SK-N-SH (cell line): ENCODE measurements at regions not wholly inside any gene's neighbourhood (a gene's known extent, or its start where the extent isn't known, plus 50 kb on each side); places are given as distances from the start of the nearest gene placed in this dataset.

ENCODE experiments used
- CTCF ChIA-PET: fragments of 300-600, 350-600 bp; formaldehyde crosslinking; extraction: SDS; loops from one replicate; lab custom pipeline; 2021; lab: Yijun Ruan, JAX
- POLR2A ChIA-PET: fragments of 350-600 bp; sonication (Branson Sonifier 250); formaldehyde crosslinking; extraction: SDS; loops from one replicate; lab custom pipeline; 2020; ENCODE audit warnings: antibody characterized with exemption, inconsistent platforms; lab: Yijun Ruan, JAX
- DNase-seq: peaks from one replicate; pipeline ENCODE4 v3.0.0; 2012
- H2AFZ ChIP-seq: fragments of 200-600 bp; sonication (generic); 2 replicates; pipeline ENCODE4 v1.8.1; 2016; ENCODE audit warnings: antibody characterized with exemption, mild to moderate bottlenecking, low read depth
- H3F3A ChIP-seq: fragments of 200-600 bp; sonication (generic); replicated peaks from 2 replicates; pipeline ENCODE3; 2016; ENCODE audit warnings: antibody characterized with exemption, mild to moderate bottlenecking; ENCODE audit not compliant: insufficient read depth
- H3K27ac ChIP-seq, 2 experiments: fragments of 200-500 bp in 1 of 2; fragments of 200-600 bp in 1 of 2; sonication (Bioruptor generic) in 1 of 2; sonication (generic), shearing (Covaris generic) in 1 of 2; 2 replicates each; pipeline versions ENCODE4 v1.5.1 to v1.6.1; 2014 to 2016; ENCODE audit warnings: low read depth in 2 of 2, inconsistent platforms in 1 of 2, low read length in 1 of 2, mild to moderate bottlenecking in 1 of 2, mixed read lengths in 1 of 2
- H3K27me3 ChIP-seq: fragments of 200-600 bp; sonication (generic), shearing (Covaris generic); 2 replicates; pipeline ENCODE4 v1.6.1; 2016; ENCODE audit warnings: mixed run types; ENCODE audit not compliant: insufficient read depth
- H3K36me3 ChIP-seq, 2 experiments: fragments of 200-500 bp in 1 of 2; fragments of 200-600 bp in 1 of 2; sonication (Bioruptor generic) in 1 of 2; sonication (generic) in 1 of 2; replicated peaks in 1 of 2; 2 replicates each; pipeline versions ENCODE3 to v1.5.1; 2014 to 2016; ENCODE audit warnings: low read length in 1 of 2, mild to moderate bottlenecking in 1 of 2; ENCODE audit not compliant: insufficient read depth in 2 of 2, control insufficient read depth in 1 of 2
- H3K4me1 ChIP-seq, 2 experiments: fragments of 200-500 bp in 1 of 2; fragments of 200-600 bp in 1 of 2; sonication (Bioruptor generic) in 1 of 2; sonication (generic), shearing (Covaris generic) in 1 of 2; 2 replicates each; pipeline versions ENCODE4 v1.5.1 to v1.6.1; 2014 to 2016; ENCODE audit warnings: low read depth in 1 of 2, low read length in 1 of 2, mixed run types in 1 of 2; ENCODE audit not compliant: insufficient read depth in 2 of 2, control insufficient read depth in 1 of 2
- H3K4me2 ChIP-seq: fragments of 200-600 bp; sonication (generic), shearing (Covaris generic); 2 replicates; pipeline ENCODE4 v1.6.1; 2017; ENCODE audit warnings: mixed run types
- H3K4me3 ChIP-seq, 2 experiments: fragments of 200-500 bp in 1 of 2; fragments of 200-600 bp in 1 of 2; sonication (Bioruptor generic) in 1 of 2; sonication (generic), shearing (Covaris generic) in 1 of 2; 2 replicates each; pipeline versions ENCODE4 v1.5.1 to v1.8.1; 2014 to 2016; ENCODE audit warnings: low read depth in 2 of 2, inconsistent platforms in 1 of 2, low read length in 1 of 2, mild to moderate bottlenecking in 1 of 2, mixed read lengths in 1 of 2, moderate library complexity in 1 of 2
- H3K79me2 ChIP-seq: fragments of 200-600 bp; sonication (generic); 2 replicates; pipeline ENCODE4 v1.8.1; 2017; ENCODE audit warnings: mild to moderate bottlenecking; ENCODE audit not compliant: insufficient read depth
- H3K9ac ChIP-seq: fragments of 200-600 bp; sonication (generic); 2 replicates; pipeline ENCODE4 v1.6.1; 2017; ENCODE audit warnings: mixed run types
- H3K9me2 ChIP-seq: fragments of 200-600 bp; sonication (generic); 2 replicates; pipeline ENCODE4 v1.6.1; 2017; ENCODE audit warnings: mixed run types
- H3K9me3 ChIP-seq: fragments of 200-600 bp; sonication (generic); 2 replicates; pipeline ENCODE4 v1.6.1; 2017; ENCODE audit warnings: mixed run types, mild to moderate bottlenecking, moderate library complexity
- H4K20me1 ChIP-seq: fragments of 200-600 bp; sonication (generic); 2 replicates; pipeline ENCODE4 v1.6.1; 2017; ENCODE audit warnings: mild to moderate bottlenecking, mixed run types; ENCODE audit not compliant: insufficient read depth
- CHD2 ChIP-seq: fragments of 150-350 bp; IDR thresholded peaks from 2 replicates; pipeline ENCODE4 v1.6.1; 2018; ENCODE audit warnings: low read length; ENCODE audit not compliant: partially characterized antibody
- ELF1 ChIP-seq: IDR thresholded peaks from 2 replicates; pipeline ENCODE4 v1.4.0; 2012
- EP300 ChIP-seq, 2 experiments: IDR thresholded peaks; 2 replicates each; pipeline versions ENCODE4 v1.4.0 to v1.6.1; 2012; ENCODE audit warnings: borderline replicate concordance in 1 of 2, low read depth in 1 of 2, low read length in 1 of 2
- EZH2phosphoT487 ChIP-seq: fragments of 200-600 bp; sonication (generic); IDR thresholded peaks from 2 replicates; pipeline ENCODE4 v1.6.1; 2017; ENCODE audit warnings: low read depth, mixed run types, mild to moderate bottlenecking, antibody characterized with exemption, moderate library complexity, borderline replicate concordance
- FOSL2 ChIP-seq: IDR thresholded peaks from 2 replicates; pipeline ENCODE4 v1.4.0; 2012; ENCODE audit warnings: low read depth, mild to moderate bottlenecking, moderate library complexity, borderline replicate concordance
- FOXM1 ChIP-seq: IDR thresholded peaks from 2 replicates; pipeline ENCODE4 v1.4.0; 2012; ENCODE audit warnings: low read depth, mild to moderate bottlenecking
- GABPA ChIP-seq: IDR thresholded peaks from 2 replicates; pipeline ENCODE4 v1.4.0; 2012; ENCODE audit warnings: low read depth, mild to moderate bottlenecking
- GATA2 ChIP-seq: sonication (generic); formaldehyde crosslinking; IDR thresholded peaks from 2 replicates; pipeline ENCODE4 v1.5.0; 2020; ENCODE audit warnings: mild to moderate bottlenecking, missing genetic modification reagents
- IRF3 ChIP-seq: fragments of 150-350 bp; IDR thresholded peaks from 2 replicates; pipeline ENCODE4 v1.6.1; 2016; ENCODE audit warnings: mild to moderate bottlenecking, low read depth, low read length
- POLR2AphosphoS5 ChIP-seq: IDR thresholded peaks from 2 replicates; pipeline ENCODE4 v1.6.1; 2012; ENCODE audit warnings: low read depth, low read length
- RAD21 ChIP-seq: IDR thresholded peaks from 2 replicates; pipeline ENCODE4 v1.6.1; 2012; ENCODE audit warnings: mild to moderate bottlenecking, low read length
- RXRA ChIP-seq: IDR thresholded peaks from 2 replicates; pipeline ENCODE4 v1.4.0; 2012; ENCODE audit warnings: low read depth, mild to moderate bottlenecking, borderline replicate concordance
- SIN3A ChIP-seq: IDR thresholded peaks from 2 replicates; pipeline ENCODE4 v1.6.1; 2012; ENCODE audit warnings: low read depth, mild to moderate bottlenecking, low read length, moderate library complexity, borderline replicate concordance
- TAF1 ChIP-seq: IDR thresholded peaks from 2 replicates; pipeline ENCODE4 v1.6.1; 2012; ENCODE audit warnings: low read depth, mild to moderate bottlenecking, low read length, moderate library complexity, borderline replicate concordance
- TCF12 ChIP-seq: IDR thresholded peaks from 2 replicates; pipeline ENCODE4 v1.4.0; 2012
- TEAD4 ChIP-seq: IDR thresholded peaks from 2 replicates; pipeline ENCODE4 v1.4.0; 2012; ENCODE audit warnings: mild to moderate bottlenecking, borderline replicate concordance; ENCODE audit not compliant: insufficient read depth
- YY1 ChIP-seq: IDR thresholded peaks from 2 replicates; pipeline ENCODE4 v1.4.0; 2012; ENCODE audit warnings: low read depth, mild to moderate bottlenecking
- ZBTB33 ChIP-seq: IDR thresholded peaks from 2 replicates; pipeline ENCODE4 v1.4.0; 2012; ENCODE audit warnings: low read depth, borderline replicate concordance
- WGBS: methylation state at CpG from one replicate; pipeline ENCODE4 v1.1.6; 2017; ENCODE audit warnings: low lambda C conversion rate; 5-methylcytosine and 5-hydroxymethylcytosine counted together
- TF ChIP-seq, protein P1 (sequence below): IDR thresholded peaks from 2 replicates; pipeline ENCODE4; 2012
- TF ChIP-seq, protein P2 (sequence below): fragments of 150-350 bp; IDR thresholded peaks from 2 replicates; pipeline ENCODE4 v1.6.1; 2017; ENCODE audit warnings: antibody characterized with exemption, low read length, low read depth, borderline replicate concordance

GRCh38 chr1:91617285-91617765, 116.7 kb downstream of the CDC7 start:
- 16% methylated on average over 5 of the region's 5 CpGs for WGBS
- POLR2A ChIA-PET, result no interaction called here

More at GRCh38 chr1:91617285-91617765, 116.7 kb downstream of the CDC7 start:
- TF ChIP-seq TAF1 (no peak), TEAD4 (no peak), TCF12 (no peak), EZH2phosphoT487 (no peak), RAD21 (no peak), SIN3A (no peak), EP300 (IDR thresholded peaks at IDR 0.05; ENCODE audit: borderline replicate concordance in 1 of 2, low read depth in 1 of 2, low read length in 1 of 2) (no peak), FOXM1 (no peak), FOSL2 (no peak), IRF3 (no peak), CHD2 (no peak), GABPA (no peak), ZBTB33 (no peak), YY1 (no peak), POLR2AphosphoS5 (no peak), ELF1 (no peak), RXRA (no peak), GATA2 (CRISPR knock-in tag) (no peak)
- TF ChIP-seq, protein P1, sequence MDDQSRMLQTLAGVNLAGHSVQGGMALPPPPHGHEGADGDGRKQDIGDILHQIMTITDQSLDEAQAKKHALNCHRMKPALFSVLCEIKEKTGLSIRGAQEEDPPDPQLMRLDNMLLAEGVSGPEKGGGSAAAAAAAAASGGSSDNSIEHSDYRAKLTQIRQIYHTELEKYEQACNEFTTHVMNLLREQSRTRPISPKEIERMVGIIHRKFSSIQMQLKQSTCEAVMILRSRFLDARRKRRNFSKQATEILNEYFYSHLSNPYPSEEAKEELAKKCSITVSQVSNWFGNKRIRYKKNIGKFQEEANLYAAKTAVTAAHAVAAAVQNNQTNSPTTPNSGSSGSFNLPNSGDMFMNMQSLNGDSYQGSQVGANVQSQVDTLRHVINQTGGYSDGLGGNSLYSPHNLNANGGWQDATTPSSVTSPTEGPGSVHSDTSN, result no peak
- TF ChIP-seq, protein P2, sequence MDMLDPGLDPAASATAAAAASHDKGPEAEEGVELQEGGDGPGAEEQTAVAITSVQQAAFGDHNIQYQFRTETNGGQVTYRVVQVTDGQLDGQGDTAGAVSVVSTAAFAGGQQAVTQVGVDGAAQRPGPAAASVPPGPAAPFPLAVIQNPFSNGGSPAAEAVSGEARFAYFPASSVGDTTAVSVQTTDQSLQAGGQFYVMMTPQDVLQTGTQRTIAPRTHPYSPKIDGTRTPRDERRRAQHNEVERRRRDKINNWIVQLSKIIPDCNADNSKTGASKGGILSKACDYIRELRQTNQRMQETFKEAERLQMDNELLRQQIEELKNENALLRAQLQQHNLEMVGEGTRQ, result no peak
- CTCF ChIA-PET, result no interaction called here
- Histone ChIP-seq H3K4me2 (no peak overlapping the region), H2AFZ (no peak overlapping the region), H3K79me2 (no peaks in the 10 kb centered on the region), H3K27me3 (peaks cover 48% of the 10 kb centered on the region; the same call in 1 of the 2 replicates), H3F3A (no peaks in the 10 kb centered on the region), H3K4me1 (no peaks in the 10 kb centered on the region), H3K9me3 (no peaks in the 10 kb centered on the region), H3K27ac (no peak overlapping the region), H3K9ac (no peak overlapping the region), H3K36me3 (no peaks in the 10 kb centered on the region), H3K9me2 (no peaks in the 10 kb centered on the region), H4K20me1 (no peaks in the 10 kb centered on the region), H3K4me3 (no peak overlapping the region)
- no peak for DNase-seq
